Stimulated activated CD8-positive, alpha-beta memory T cell treated with anti-CD3 and anti-CD28 coated beads, Interleukin-7, amount 100 ng/mL, for 48 hours (primary cell): ENCODE measurements at regions not wholly inside any gene's neighbourhood (a gene's known extent, or its start where the extent isn't known, plus 50 kb on each side); places are given as distances from the start of the nearest gene placed in this dataset.

Source experiments
- DNase-seq, 2 donors: peaks; one replicate each; pipeline ENCODE4 v3.0.0-alpha.2; 2020; ENCODE audit warnings: low read depth in 1 of 2; ENCODE audit errors: extremely low read depth in 1 of 2

- no peak for DNase-seq
These were observed 198.3 kb downstream of the GLI2 start for GRCh38 chr2:120933693-120934573.

- DNase-seq, result no peak
These were observed 199.1 kb downstream of the GLI2 start for GRCh38 chr2:120934574-120935338.

GRCh38 chr2:120935339-120936313 lies 200.0 kb downstream of the GLI2 start:
- no peak for DNase-seq

- no peak for DNase-seq
These were observed 201.0 kb downstream of the GLI2 start for GRCh38 chr2:120936476-120937334.

- DNase-seq, result no peak
These were observed 202.0 kb downstream of the GLI2 start for GRCh38 chr2:120937686-120938044.

GRCh38 chr2:120938045-120938771 lies 202.5 kb downstream of the GLI2 start:
- no peak for DNase-seq

DNA sequence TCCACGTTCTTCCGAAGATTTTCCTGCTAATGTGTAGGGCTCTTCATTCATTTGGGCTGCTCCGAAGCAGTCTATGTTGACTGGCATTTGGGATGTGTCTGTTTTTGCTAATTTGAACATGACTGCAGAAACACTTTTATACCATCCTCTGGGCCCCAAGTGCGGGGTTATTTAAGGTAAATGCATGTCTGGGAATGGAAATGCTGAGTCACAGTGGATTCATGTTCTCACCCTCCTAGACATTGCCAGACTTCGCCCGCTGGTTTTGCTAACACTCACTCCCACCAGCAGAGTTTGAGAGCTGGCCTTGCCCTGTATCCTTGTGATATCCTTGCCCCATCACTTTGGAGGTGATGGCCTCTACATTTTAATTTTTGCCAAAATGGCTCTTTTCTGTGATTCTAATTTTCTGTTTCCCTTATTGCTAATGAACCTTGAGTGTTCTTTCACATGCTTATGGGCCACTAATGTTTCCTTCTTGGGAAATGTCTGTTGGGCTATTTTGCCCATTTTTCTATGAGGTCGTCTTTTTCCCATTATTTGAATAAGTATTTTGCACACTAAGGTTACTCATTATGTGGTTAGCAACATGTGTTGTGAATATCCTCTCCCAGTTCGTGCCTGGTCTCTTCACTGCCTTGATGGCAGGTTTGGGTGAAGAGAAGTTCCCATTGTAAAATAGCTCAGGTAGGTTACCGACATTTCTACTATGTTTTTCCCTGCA lies 204.1 kb downstream of the GLI2 start:
- no peak for DNase-seq

DNA sequence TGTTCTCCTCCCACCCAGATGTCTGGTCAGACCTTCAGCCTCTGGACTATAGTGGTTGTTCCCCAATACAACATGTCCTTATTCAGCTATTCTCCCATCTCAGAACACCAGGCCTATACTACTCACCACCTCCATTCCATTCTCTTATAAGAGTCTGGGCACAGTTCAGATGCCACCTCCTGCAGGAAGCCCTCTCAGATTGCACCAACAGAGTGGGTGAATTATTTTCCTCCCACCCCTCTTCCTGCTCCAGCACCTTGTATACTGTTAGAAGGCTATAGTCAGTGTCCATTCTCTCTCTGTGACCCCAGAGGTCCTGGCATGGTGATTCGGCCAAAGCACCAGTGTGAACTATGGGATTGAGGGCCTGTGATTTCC lies 204.6 kb downstream of the GLI2 start:
- DNase-seq, result no peak

DNA sequence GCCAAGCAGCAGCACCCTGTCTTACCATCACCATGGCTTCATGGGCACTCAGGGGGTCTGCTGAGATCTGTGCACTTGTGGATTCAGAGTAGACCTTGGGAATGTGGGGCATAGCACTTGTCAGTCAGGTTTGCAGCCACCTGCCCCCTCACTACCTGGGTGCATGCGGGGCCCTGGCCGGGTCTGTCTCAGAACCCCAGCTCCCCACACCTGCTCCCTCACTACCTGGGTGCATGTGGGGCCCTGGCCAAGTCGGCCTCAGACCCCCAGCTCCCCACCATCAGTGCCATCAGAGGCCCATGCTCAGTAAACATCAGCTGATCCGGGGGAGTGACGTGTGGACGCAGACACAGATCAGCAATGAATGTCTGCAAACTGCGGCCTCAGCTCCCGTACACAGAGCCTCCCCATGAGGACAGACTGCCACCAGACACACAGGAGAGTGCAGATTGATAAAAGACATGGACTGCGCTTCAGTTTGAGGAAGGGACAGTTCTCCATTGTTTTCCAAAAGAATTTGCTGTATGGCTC lies 205.1 kb downstream of the GLI2 start:
- no peak for DNase-seq

DNA sequence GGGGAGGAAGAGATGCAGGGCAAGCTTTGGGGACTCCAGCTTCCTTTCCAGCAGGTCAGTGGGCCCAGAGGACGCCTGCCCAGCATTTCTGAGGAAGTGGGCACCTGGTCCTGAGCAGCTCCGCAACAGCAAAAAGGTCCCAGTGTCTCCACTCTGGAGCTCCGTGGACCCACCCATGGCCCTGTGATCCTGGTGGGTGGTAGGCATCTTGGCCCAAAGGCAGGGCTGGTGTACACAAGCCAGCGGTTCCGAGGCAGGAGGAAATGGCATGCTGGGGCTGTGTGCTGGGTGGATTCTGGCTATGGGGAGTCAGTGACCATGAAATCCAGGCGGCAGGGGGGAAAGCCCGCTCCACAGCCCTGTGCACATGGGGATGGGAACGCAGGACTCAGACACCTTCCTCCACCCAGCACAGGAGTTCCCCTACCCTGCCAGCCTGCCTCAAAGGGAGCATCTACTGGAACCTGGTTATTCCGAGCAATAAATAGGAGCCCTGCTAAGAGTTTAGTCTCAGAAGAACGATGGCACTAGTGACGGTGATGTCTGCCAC lies 206.0 kb downstream of the GLI2 start:
- no peak for DNase-seq

DNA sequence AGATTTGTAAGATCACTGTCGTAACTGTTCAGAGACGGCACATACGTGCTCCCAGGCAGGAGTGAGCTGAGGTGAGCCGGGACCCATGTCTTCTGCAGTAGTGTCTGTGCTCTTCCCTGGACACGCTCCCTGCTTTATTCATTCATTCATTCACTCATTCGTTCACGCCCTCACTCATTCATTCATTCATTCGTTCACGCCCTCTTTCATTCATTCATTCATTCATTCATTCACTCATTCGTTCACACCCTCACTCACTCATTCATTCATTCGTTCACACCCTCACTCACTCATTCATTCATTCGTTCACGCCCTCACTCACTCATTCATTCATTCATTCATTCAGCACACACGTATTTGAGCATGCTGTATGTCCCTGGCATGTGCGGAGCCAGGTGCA lies 207.0 kb downstream of the GLI2 start:
- no peak for DNase-seq

GRCh38 chr2:120943403-120944034 lies 207.9 kb downstream of the GLI2 start:
- no peak for DNase-seq

- no peak for DNase-seq
These were observed 208.9 kb downstream of the GLI2 start for GRCh38 chr2:120944575-120944974.

- no peak for DNase-seq
These were observed 209.4 kb downstream of the GLI2 start for GRCh38 chr2:120945091-120945490.

- no peak for DNase-seq
These were observed 210.3 kb downstream of the GLI2 start for GRCh38 chr2:120945832-120946499.

- no peak for DNase-seq
These were observed 211.7 kb downstream of the GLI2 start for GRCh38 chr2:120947327-120947726.

- no peak for DNase-seq
These were observed 212.5 kb downstream of the GLI2 start for GRCh38 chr2:120947982-120948661.
